AG04449 (cell line): ENCODE measurements at regions not wholly inside any gene's neighbourhood (a gene's known extent, or its start where the extent isn't known, plus 50 kb on each side); places are given as distances from the start of the nearest gene placed in this dataset.

Source experiments
- CTCF ChIA-PET: fragments of 350-600 bp; formaldehyde crosslinking; extraction: SDS; loops from one replicate; lab custom pipeline; 2021; ENCODE audit warnings: antibody characterized with exemption; lab: Yijun Ruan, JAX
- POLR2A ChIA-PET: fragments of 400-600, 350-600 bp; formaldehyde crosslinking; extraction: SDS; loops from one replicate; lab custom pipeline; 2020; ENCODE audit warnings: antibody characterized with exemption, inconsistent platforms; lab: Yijun Ruan, JAX
- DNase-seq: peaks from one replicate; pipeline ENCODE4 v3.0.0-alpha.2; 2010; ENCODE audit warnings: low read depth, low spot score
- H3K4me3 ChIP-seq: 2 replicates; pipeline ENCODE4 v1.5.1; 2011; ENCODE audit warnings: low read depth, mild to moderate bottlenecking, control low read depth, low read length
- CTCF ChIP-seq: IDR thresholded peaks from one replicate; pipeline ENCODE4 v1.5.1; 2011; ENCODE audit warnings: mild to moderate bottlenecking, moderate library complexity, low read length, control low read depth, inconsistent platforms; ENCODE audit not compliant: insufficient read depth; ENCODE audit errors: missing control alignments

DNA sequence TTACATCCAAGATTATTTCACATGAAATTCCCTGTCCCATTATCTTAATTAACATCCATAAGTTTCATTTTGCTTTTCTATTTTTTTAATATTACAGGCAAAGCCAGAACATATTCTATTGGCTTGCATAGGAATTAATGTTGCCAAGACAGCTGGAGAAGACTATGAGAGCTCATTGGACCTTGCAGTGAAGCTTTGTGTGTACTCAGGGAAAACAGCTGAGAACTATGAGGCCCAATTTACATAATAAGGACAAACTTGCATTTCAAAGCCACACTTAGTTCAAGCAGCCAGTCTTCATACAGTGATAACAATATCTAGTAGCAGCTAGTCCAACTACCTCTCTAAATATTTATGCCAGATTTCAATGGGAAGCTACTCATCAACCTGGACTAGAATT, 134.4 kb downstream of the DDX53 start:
- no peak for TF ChIP-seq CTCF
- DNase-seq = no peak
- ChIA-PET CTCF (no interaction called here), POLR2A (no interaction called here)
- H3K4me3 ChIP-seq = no peak overlapping the region

DNA sequence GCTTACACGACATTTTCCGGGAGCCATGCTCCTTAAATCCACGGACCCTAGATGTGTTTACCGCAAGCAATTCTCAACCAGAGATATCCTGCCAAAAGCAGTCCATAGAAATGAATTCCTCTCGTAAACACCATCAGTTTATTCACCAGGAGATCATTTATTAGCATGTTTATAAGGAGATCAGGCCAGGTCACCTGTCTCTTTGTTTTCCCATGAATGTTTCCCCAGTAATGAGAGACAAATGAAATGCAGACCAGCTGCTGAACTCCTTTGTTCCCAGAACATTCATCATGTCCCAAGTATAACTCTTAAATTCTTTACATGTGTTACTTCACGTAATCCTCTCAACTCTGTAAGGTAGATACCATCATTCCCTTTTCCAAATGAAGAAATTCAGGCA, 137.1 kb downstream of the DDX53 start:
- POLR2A ChIA-PET = no interaction called here
- no peak for DNase-seq

GRCh38 chrX:23168291-23168690, 166.4 kb upstream of the PTCHD1 start:
- DNase-seq = no peak
- no peak for TF ChIP-seq CTCF
- POLR2A ChIA-PET = no interaction called here
- H3K4me3 ChIP-seq = no peak overlapping the region
- CTCF ChIA-PET = no interaction called here

More for the DNA sequence above, 137.1 kb downstream of the DDX53 start:
- TF ChIP-seq CTCF = no peak
- CTCF ChIA-PET = no interaction called here
- H3K4me3 ChIP-seq = no peak overlapping the region

DNA sequence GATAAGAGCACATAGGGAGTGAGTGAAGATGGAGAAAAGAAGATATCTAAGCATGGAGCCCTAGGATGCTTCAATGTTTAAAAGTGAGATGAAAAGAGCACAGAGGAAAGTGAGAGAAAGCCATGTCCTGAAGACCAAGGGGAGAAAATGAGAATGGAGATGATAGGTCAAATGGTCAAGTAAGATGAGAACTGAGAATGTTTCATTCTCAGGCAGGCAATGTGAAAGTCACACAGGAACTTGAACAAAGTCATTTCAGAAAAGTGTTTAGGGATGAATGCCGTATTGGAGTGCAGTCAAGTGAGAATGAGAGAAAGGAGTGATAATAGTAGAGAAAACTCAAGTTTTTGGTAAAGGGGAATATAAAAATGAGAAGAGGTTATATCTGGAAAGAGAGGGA, 148.7 kb upstream of the PTCHD1 start:
- ChIA-PET POLR2A (no interaction called here), CTCF (no interaction called here)

GRCh38 chrX:23187819-23188218, 146.8 kb upstream of the PTCHD1 start:
- no peak for DNase-seq
- ChIA-PET POLR2A (no interaction called here), CTCF (no interaction called here)
- no peak overlapping the region for H3K4me3 ChIP-seq
- no peak for TF ChIP-seq CTCF

More for the DNA sequence above, 148.7 kb upstream of the PTCHD1 start:
- no peak for TF ChIP-seq CTCF
- no peak for DNase-seq
- no peak overlapping the region for H3K4me3 ChIP-seq

- no peak for TF ChIP-seq CTCF
- H3K4me3 ChIP-seq = no peak overlapping the region
- CTCF ChIA-PET = no interaction called here
- no peak for DNase-seq
- POLR2A ChIA-PET = no interaction called here
These were observed 139.6 kb upstream of the PTCHD1 start for GRCh38 chrX:23194885-23195554.
